Tibial nerve (tissue), 4 donors: ENCODE measurements at regions not wholly inside any gene's neighbourhood (a gene's known extent, or its start where the extent isn't known, plus 50 kb on each side); places are given as distances from the start of the nearest gene placed in this dataset.

Experiments
- EP300 ChIP-seq, 2 donors: sonication (generic); formaldehyde crosslinking; IDR thresholded peaks; one replicate each; pipeline ENCODE4 v1.6.1; 2017; ENCODE audit warnings: antibody characterized with exemption in 2 of 2, mild to moderate bottlenecking in 1 of 2
- TF ChIP-seq, protein P1 (sequence below), 5 experiments: fragments of 200-600 bp in 3 of 5; fragments of 450-650 bp in 2 of 5; sonication (generic) in 3 of 5; IDR thresholded peaks; one replicate each; pipeline ENCODE4 v1.5.1; 2016 to 2019; ENCODE audit warnings: antibody characterized with exemption in 5 of 5, mild to moderate bottlenecking in 3 of 5, moderate library complexity in 2 of 5

GRCh38 chr9:38176251-38176650, 107.2 kb upstream of the SHB start:
- TF ChIP-seq, protein P1, sequence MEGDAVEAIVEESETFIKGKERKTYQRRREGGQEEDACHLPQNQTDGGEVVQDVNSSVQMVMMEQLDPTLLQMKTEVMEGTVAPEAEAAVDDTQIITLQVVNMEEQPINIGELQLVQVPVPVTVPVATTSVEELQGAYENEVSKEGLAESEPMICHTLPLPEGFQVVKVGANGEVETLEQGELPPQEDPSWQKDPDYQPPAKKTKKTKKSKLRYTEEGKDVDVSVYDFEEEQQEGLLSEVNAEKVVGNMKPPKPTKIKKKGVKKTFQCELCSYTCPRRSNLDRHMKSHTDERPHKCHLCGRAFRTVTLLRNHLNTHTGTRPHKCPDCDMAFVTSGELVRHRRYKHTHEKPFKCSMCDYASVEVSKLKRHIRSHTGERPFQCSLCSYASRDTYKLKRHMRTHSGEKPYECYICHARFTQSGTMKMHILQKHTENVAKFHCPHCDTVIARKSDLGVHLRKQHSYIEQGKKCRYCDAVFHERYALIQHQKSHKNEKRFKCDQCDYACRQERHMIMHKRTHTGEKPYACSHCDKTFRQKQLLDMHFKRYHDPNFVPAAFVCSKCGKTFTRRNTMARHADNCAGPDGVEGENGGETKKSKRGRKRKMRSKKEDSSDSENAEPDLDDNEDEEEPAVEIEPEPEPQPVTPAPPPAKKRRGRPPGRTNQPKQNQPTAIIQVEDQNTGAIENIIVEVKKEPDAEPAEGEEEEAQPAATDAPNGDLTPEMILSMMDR (IDR thresholded peaks at IDR 0.05): no peak
- no peak for TF ChIP-seq EP300 (IDR thresholded peaks at IDR 0.05)
